NCI-H345 treated with DMSO at 0.1 percent for 48 hours (cell line): ENCODE measurements at regions not wholly inside any gene's neighbourhood (a gene's known extent, or its start where the extent isn't known, plus 50 kb on each side); places are given as distances from the start of the nearest gene placed in this dataset.
"Not testable (repeated sequence)": the region's sequence is repeated elsewhere in the genome, so short reads cannot be mapped to it uniquely, and the experiment has no call there.

ENCODE experiments used
- DNase-seq: peaks from one replicate; lab custom pipeline; 2025; ENCODE audit not compliant: unreplicated experiment; lab: John Stamatoyannopoulos, UW

DNA sequence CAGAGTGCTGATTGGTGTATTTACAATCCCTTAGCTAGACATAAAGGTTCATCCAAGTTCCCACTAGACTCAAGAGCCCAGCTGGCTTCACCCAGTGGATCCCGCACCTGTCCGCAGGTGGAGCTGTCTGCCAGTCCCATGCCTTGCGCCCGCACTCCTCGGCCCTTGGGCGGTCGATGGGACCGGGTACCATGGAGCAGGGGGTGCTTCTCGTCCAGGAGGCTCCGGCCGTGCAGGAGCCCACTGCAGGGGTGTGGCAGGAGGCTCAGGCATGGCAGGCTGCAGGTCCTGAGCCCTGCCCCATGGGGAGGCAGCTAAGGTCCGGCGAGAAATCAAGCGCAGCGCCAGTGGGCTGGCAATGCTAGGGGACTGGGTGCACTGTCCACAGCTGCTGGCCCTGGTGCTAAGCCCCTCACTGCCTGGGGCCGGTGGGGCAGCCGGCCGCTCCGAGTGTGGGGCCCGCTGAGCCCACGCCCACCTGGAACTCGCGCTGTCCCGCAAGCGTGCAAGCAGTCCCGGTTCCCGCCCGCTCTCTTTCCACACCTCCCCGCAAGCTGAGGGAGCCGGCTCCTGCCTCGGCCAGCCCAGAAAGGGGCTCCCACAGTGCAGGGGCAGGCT is 1206.3 kb downstream of the OTOL1 start:
- DNase-seq = no peak

DNA sequence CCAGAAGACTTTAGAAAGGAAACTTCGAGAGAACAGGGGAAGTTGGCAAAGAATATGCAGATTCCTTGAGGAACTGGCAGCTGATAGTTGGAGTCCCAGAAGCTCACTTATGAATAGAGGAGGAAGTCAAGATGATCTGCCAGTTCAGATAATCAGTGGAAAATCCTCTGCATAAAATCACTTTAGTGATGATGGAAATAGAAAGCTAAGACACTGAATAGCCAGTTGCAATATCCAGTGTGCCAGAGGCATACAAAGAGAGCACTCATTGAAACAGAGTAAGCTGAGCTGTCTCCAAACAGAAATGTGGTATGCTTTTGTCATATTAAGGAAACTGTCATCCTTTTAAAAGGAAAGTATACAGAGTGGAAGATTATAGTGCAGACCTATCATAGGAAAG is 1207.6 kb downstream of the OTOL1 start:
- no peak for DNase-seq

DNA sequence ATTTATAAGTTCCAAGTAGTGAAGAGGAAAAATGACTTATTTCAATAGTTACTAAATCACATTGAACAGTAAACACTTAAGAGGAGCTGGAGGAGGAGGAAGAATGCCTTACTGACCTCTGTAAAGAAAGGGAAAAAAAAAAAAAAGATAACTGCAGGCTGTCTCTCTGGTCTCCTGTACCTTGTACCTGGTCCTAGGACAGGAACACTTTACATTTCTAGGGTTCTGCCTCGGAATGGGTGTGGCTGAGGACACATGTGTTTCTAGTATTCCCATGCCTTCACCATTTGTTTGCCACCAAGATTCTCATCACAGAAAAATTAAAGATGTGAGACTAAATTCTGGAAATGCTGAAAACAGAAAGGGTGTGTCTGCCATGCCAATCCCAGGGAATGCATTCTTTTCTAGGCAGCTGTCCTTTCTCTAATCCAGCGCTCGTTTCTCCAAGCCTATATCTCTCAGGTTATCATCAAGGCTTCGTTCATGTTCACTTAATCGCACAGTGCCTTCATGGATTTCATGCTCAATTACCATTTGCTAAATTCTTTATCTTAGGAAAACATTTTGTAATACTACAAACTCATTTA is 1208.3 kb downstream of the OTOL1 start:
- no peak for DNase-seq

DNA sequence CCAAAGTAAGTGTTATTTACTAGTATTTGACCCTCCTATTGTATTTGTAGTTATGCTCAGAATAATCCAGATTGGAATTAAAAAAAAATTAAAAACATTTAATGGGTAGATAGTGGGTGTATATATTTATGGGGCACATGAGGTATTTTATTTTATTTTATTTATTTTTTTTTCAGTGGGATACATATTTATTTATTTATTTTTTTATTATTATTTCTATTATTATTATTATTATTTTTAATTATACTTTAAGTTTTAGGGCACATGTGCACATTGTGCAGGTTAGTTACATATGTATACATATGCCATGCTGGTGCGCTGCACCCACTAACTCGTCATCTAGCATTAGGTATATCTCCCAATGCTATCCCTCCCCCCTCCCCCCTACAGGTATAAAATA is 1211.8 kb downstream of the OTOL1 start:
- DNase-seq = not testable (repeated sequence)

DNA sequence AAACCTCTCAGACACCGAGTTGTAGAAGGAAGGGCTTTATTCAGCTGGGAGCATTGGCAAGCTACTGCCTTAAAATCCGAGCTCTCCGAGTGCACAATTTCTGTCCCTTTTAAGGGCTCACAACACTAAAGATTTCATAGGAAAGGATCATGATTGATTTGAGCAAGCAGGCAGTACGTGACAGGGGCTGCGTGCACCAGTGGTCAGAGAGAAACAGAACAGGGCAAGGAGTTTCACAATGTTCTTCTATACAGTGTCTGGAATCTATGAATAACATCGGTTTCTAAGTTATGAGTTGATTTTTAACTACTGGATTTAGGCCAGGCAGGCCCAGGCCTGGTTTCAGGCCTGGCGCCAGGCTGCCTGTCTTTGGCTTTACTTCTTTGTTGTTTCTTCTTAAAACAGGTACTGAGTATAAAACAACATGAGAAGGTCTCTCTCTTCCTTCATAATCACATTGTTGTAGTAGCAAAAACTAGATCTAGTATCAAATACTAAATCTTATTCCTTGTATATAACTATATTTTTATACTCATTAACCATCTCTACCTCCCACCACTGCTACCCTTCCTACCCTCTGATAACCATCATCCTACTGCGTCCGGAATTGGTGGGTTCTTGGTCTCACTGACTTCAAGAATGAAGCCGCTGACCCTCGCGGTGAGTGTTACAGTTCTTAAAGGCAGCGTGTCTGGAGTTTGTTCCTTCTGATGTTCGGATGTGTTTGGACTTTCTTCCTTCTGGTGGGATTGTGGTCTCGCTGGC is 1212.5 kb downstream of the OTOL1 start:
- DNase-seq = not testable (repeated sequence)

DNA sequence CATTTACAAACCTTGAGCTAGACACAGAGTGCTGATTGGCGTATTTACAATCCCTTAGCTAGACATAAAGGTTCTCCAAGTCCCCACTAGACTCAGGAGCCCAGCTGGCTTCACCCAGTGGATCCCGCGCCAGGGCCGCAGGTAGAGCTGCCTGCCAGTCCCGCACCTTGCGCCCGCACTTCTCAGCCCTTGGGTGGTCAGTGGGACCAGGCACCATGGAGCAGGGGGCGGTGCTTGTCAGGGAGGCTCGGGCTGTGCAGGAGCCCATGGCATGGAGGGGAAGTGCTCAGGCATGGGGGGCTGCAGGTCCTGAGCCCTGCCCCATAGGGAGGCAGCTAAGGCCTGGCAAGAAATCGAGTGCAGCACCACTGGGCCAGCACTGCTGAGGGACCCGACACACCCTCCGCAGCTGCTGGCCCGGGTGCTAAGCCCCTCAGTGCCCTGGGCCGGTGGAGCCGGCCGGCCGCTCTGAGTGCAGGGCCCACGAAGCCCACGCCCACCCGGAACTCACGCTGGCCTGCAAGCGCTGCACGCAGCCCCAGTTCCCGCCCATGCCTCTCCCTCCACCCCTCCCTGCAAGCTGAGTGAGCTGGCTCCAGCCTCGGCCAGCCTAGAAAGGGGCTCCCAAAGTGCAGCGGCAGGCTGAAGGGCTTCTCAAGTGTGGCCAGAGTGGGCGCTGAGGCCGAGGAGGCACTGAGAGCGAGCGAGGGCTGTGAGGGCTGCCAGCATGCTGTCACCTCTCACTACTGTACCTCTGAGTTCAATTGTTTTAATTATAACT is 1213.9 kb downstream of the OTOL1 start:
- no peak for DNase-seq

DNA sequence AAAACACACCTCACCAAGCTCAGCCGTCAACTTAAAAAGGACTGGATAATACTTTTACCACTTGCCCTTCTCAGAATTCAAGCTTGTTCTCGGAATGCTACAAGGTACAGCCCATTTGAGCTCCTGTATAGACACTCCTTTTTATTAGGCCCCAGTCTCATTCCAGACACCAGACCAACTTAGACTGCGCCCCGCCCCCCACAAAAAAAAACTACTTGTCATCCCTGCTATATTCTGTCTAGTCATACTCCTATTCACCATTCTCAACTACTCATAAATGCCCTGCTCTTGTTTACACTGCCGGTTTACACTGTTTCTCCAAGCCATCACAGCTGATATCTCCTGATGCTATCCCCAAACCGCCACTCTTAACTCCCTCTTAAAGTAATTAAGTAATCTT is 1220.5 kb downstream of the OTOL1 start:
- not testable (repeated sequence) for DNase-seq

DNA sequence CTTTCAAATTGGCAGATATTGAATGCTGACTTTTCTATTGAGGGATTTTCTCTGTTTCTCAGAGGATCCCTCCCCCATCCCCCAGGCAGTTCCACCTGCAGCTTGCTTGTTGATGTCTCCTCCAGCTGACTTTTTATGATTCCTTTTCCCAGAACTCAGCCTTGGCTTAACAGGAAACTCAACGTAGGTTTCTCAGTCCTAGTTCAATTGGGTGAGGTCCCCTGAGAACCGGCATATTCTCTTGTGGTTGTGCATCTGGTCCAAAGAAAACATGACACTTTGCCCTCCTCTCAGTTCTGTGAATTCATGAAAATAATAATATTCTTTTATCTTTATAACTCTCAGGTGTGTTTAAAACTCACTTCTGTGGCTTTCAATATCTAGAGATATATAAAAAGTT is 1222.1 kb downstream of the OTOL1 start:
- no peak for DNase-seq

DNA sequence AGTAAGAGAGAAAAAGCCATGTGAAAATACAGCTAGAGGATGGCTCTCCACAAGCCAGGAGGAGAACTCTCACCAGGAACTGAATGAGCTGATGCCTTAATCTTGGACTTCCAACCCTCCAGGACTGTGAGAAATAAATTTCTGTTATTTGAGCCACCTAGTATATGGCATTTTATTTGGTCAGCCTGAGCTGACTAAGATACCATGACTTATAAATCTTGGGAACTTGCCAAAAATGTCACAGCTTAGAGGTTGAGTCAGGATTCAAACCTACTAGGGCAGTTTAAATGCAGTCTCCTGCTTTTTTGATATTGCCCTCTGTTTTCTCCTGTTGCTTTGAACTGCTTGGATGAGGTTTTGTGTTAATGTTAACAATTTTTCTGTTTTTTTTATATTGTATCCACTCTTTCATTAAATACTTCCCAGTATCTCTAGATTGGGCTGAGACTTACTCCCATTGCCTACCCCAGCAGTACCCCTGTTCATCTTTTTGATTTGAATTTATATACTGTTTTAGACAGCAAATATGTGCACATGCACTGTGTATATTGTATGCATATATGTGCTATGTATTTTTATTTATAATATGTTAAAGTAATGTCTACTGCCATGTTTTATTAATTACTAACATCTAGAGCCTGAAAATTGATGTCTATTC is 1223.2 kb downstream of the OTOL1 start:
- no peak for DNase-seq

DNA sequence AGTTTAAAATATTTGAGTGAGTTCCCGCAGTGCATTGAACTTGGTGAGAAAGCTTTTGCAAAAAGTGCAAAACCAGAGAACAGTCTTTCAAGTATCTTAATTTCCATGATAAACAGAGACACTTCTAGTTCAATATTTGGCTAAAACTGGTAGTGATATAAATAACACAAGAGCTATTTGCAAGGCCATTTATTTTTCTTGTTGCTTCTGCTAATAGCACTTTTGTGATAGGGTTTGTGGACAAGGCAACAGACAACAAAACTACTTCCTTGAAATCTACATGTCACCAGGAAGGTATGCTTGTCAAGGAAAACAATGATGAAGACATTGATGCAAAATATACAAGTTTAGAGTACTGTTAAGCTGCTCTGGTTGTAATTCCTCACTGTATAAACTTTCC is 1225.1 kb downstream of the OTOL1 start:
- no peak for DNase-seq

DNA sequence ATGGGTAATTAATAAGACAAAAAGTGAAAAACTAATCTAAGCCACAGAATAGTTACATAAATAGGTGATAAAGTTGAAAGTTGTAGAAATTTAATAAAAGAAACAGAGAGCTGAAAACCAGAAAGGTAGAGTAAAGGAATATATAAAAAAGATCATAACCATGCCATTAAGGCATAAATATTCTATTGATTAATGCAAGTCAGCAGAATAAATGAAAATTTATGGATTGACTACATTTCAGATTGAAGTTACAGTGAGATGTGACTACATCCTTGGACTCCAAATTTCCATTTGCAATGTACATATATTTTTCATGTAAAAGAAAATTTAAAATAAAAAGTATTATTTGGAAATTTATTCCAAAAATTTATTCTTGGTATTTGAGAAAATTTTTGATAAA is 1225.7 kb downstream of the OTOL1 start:
- DNase-seq = no peak

DNA sequence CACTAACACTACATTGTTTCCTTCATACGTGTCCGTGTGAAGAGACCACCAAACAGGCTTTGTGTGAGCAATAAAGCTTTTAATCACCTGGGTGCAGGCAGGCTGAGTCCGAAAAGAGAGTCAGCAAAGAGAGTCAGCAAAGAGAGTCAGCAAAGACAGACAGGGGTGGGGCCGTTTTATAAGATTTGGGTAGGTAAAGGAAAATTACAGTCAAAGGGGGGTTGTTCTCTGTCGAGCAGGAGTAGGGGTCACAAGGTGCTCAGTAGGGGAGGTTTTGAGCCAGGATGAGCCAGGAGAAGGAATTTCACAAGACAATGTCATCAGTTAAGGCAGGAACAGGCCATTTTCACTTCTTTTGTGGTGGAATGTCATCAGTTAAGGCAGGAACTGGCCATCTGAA is 1226.2 kb downstream of the OTOL1 start:
- not testable (repeated sequence) for DNase-seq

DNA sequence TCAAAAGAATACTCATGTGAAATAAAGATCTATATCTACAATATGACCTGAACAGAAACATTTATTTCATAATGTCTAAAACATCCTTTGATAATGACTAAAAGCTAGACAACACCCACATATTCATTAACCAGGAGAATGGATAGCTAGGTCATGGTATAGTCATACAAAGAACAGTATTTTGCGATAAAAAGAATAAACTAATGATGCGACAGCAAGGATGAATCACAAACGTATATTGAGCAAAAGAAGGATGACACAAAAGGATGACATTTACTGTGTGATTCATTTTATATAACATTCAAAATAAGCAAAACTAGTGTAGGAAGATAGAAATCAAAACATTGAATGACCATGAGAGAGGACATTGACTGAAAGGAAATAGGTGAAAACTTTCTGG is 1233.1 kb downstream of the OTOL1 start:
- no peak for DNase-seq

DNA sequence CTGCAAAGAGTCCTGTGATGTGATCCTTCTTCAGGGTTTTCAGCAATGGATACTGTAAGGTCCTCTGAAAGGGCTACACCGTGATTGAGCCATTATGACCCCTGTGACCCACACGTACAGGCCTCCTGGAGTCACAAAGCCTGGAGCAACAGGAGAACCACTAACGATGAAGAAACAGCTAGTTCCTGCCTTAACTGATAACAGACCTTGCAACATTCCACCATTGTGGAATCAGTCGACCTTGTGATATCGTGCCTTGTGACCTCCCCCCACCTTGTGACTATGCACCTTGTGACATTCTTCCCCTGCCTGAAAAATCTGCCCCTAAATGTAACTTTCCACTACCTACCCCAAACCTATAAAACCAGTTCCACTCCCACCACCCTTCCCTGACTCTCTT is 1235.4 kb downstream of the OTOL1 start:
- not testable (repeated sequence) for DNase-seq

DNA sequence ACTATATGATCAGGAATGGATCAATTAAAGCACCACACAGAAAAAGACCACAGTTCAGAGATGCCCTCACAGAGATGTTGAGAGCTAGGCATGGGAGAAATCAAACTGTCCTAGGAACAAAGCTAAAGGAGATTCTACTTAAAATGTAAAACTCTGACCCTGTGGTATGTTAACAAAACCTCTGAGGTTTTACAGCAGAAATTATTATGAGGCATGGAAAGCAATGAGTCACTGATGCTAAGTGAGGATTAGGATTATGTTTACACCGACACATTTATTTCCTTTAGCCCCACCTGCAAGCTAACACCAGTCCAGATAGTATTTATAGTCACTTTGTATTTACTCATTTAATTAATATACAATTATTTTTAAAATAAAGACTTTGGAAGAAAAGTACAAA is 1242.2 kb downstream of the OTOL1 start:
- no peak for DNase-seq

DNA sequence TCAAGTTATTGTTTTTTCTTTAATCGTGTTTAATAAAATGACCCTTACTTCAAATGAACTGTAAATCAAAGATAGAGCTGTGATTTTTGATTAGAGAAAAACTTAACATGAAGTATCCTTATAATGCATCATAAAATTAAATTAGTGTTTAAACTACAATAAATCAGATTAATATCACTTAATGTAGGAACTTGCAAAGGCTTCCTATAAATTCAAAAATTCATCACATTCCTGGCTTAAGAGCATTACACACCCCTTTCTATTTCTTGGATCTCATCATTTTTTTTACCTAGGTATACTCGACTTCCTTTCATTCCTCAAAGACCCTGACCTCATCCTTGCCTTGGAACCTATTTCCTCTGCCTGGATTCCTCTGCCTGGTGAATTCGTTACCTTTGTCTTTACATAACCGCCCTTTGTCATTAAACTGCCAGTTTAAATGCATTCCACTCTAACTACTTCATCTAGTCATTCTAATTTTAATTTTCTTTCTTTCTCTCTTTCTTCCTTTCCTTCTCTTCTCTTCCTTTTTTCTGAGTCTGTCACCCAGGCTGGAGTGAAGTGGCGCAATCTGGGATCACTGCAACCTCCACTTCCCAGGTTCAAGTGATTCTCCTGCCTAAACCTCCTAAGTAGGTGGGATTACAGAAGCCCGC is 1244.5 kb downstream of the OTOL1 start:
- no peak for DNase-seq

DNA sequence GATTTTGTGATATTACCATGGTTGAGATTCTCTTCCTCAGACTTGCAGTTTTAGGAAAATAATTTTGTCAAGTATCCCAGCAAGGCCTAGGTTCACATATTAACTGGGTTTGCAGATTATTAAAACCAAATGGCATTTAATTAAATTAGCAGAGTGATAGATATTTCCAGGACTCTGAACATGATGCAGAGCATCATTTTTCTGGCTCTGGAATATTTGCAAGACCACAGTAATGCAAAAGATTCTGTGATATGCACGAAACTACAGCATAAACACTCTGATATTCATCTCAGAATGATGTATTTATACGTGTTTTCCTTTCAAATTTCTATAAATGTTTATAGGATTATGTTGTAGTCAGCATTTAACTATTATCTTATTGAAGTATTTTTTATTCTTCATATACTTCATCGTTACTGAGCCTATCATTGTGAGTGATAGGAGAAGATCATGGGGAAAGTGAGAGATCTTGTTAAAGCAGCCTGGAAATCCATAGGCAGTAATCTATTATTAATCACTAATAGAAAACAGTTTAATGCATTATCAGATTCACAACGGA is 1245.6 kb downstream of the OTOL1 start:
- no peak for DNase-seq

DNA sequence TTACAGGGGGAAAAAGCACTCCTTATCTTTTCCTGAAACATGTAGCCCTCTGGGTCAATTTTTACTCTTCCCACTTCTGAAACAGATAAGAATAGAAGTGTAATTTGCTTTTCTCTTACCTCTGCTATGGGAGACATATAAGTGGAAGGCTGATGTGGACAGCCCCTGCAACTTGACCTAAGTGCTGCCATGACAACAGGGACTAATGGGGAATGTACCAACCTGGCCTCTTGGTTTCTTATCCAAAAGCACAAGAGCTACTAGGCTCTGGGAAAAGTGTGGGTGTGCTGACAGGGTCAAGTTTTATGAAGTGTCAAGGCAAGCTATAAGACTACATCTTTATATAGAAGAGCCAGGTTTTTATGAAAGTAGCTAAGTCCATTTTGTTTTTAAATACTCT is 1246.5 kb downstream of the OTOL1 start:
- no peak for DNase-seq

DNA sequence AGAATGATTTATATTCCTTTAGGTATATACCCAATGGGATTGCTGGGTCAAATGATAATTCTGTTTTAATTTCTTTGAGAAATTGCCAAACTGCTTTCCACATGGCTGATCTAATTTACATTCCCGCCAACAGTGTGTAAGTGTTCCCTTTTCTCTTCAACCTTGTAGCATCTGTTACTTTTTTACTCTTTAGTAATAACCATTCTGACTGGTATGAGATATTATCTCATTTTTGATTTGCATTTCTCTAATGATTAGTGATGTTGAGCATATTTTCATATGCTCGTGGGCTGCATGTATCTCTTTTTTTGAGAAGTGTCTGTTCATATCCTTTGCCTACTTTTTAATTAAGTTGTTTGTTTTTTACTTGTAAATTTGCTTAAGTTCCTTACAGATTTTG is 1264.2 kb downstream of the OTOL1 start:
- no peak for DNase-seq

DNA sequence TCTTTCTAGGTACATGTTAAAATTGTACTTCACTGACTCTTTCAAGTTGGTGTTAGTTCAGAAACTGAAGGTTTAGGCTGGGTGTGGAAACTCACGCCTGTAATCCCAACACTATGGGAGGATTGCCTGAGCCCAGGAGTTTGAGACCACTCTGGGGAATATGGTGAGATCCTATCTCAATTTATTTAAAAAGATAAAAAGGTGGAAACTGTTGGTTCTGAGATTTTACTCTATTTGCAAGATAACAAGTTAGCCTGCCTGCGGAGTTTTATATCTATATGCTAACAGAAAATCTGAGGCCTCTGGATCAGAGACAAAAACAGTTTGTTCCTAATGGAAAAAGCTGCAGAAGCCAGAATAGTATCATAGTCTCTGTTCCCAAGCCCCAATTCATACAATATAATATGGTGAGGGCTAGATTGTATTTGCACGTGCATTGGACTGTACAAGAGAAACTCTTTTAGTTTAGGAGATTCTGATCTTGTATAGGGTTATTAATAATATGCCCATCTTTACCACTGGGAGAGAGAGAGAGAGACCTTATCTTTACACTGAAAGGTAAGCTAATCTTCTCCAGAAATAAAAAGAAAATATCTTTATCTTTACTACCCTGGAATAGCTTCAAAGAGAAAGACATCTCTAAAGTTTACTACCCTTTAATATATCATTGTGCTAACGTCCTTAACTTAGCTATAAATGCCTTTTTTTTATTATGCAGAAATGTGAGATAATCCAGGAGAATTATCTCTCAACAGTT is 1267.6 kb downstream of the OTOL1 start:
- DNase-seq = no peak
